SK-N-SH (cell line): ENCODE measurements at regions not wholly inside any gene's neighbourhood (a gene's known extent, or its start where the extent isn't known, plus 50 kb on each side); places are given as distances from the start of the nearest gene placed in this dataset.
A peak's percentile ranks its signal among the peaks of the same experiment; 100 is the strongest.

Experiments
- CTCF ChIA-PET: fragments of 300-600, 350-600 bp; formaldehyde crosslinking; extraction: SDS; loops from one replicate; lab custom pipeline; 2021; lab: Yijun Ruan, JAX
- POLR2A ChIA-PET: fragments of 350-600 bp; sonication (Branson Sonifier 250); formaldehyde crosslinking; extraction: SDS; loops from one replicate; lab custom pipeline; 2020; ENCODE audit warnings: antibody characterized with exemption, inconsistent platforms; lab: Yijun Ruan, JAX
- DNase-seq: peaks from one replicate; pipeline ENCODE4 v3.0.0; 2012
- H2AFZ ChIP-seq: fragments of 200-600 bp; sonication (generic); 2 replicates; pipeline ENCODE4 v1.8.1; 2016; ENCODE audit warnings: antibody characterized with exemption, mild to moderate bottlenecking, low read depth
- H3F3A ChIP-seq: fragments of 200-600 bp; sonication (generic); replicated peaks from 2 replicates; pipeline ENCODE3; 2016; ENCODE audit warnings: antibody characterized with exemption, mild to moderate bottlenecking; ENCODE audit not compliant: insufficient read depth
- H3K27ac ChIP-seq, 2 experiments: fragments of 200-500 bp in 1 of 2; fragments of 200-600 bp in 1 of 2; sonication (Bioruptor generic) in 1 of 2; sonication (generic), shearing (Covaris generic) in 1 of 2; 2 replicates each; pipeline versions ENCODE4 v1.5.1 to v1.6.1; 2014 to 2016; ENCODE audit warnings: low read depth in 2 of 2, inconsistent platforms in 1 of 2, low read length in 1 of 2, mild to moderate bottlenecking in 1 of 2, mixed read lengths in 1 of 2
- H3K27me3 ChIP-seq: fragments of 200-600 bp; sonication (generic), shearing (Covaris generic); 2 replicates; pipeline ENCODE4 v1.6.1; 2016; ENCODE audit warnings: mixed run types; ENCODE audit not compliant: insufficient read depth
- H3K36me3 ChIP-seq, 2 experiments: fragments of 200-500 bp in 1 of 2; fragments of 200-600 bp in 1 of 2; sonication (Bioruptor generic) in 1 of 2; sonication (generic) in 1 of 2; replicated peaks in 1 of 2; 2 replicates each; pipeline versions ENCODE3 to v1.5.1; 2014 to 2016; ENCODE audit warnings: low read length in 1 of 2, mild to moderate bottlenecking in 1 of 2; ENCODE audit not compliant: insufficient read depth in 2 of 2, control insufficient read depth in 1 of 2
- H3K4me1 ChIP-seq, 2 experiments: fragments of 200-500 bp in 1 of 2; fragments of 200-600 bp in 1 of 2; sonication (Bioruptor generic) in 1 of 2; sonication (generic), shearing (Covaris generic) in 1 of 2; 2 replicates each; pipeline versions ENCODE4 v1.5.1 to v1.6.1; 2014 to 2016; ENCODE audit warnings: low read depth in 1 of 2, low read length in 1 of 2, mixed run types in 1 of 2; ENCODE audit not compliant: insufficient read depth in 2 of 2, control insufficient read depth in 1 of 2
- H3K4me2 ChIP-seq: fragments of 200-600 bp; sonication (generic), shearing (Covaris generic); 2 replicates; pipeline ENCODE4 v1.6.1; 2017; ENCODE audit warnings: mixed run types
- H3K4me3 ChIP-seq, 2 experiments: fragments of 200-500 bp in 1 of 2; fragments of 200-600 bp in 1 of 2; sonication (Bioruptor generic) in 1 of 2; sonication (generic), shearing (Covaris generic) in 1 of 2; 2 replicates each; pipeline versions ENCODE4 v1.5.1 to v1.8.1; 2014 to 2016; ENCODE audit warnings: low read depth in 2 of 2, inconsistent platforms in 1 of 2, low read length in 1 of 2, mild to moderate bottlenecking in 1 of 2, mixed read lengths in 1 of 2, moderate library complexity in 1 of 2
- H3K79me2 ChIP-seq: fragments of 200-600 bp; sonication (generic); 2 replicates; pipeline ENCODE4 v1.8.1; 2017; ENCODE audit warnings: mild to moderate bottlenecking; ENCODE audit not compliant: insufficient read depth
- H3K9ac ChIP-seq: fragments of 200-600 bp; sonication (generic); 2 replicates; pipeline ENCODE4 v1.6.1; 2017; ENCODE audit warnings: mixed run types
- H3K9me2 ChIP-seq: fragments of 200-600 bp; sonication (generic); 2 replicates; pipeline ENCODE4 v1.6.1; 2017; ENCODE audit warnings: mixed run types
- H3K9me3 ChIP-seq: fragments of 200-600 bp; sonication (generic); 2 replicates; pipeline ENCODE4 v1.6.1; 2017; ENCODE audit warnings: mixed run types, mild to moderate bottlenecking, moderate library complexity
- H4K20me1 ChIP-seq: fragments of 200-600 bp; sonication (generic); 2 replicates; pipeline ENCODE4 v1.6.1; 2017; ENCODE audit warnings: mild to moderate bottlenecking, mixed run types; ENCODE audit not compliant: insufficient read depth
- CHD2 ChIP-seq: fragments of 150-350 bp; IDR thresholded peaks from 2 replicates; pipeline ENCODE4 v1.6.1; 2018; ENCODE audit warnings: low read length; ENCODE audit not compliant: partially characterized antibody
- GATA2 ChIP-seq: sonication (generic); formaldehyde crosslinking; IDR thresholded peaks from 2 replicates; pipeline ENCODE4 v1.5.0; 2020; ENCODE audit warnings: mild to moderate bottlenecking, missing genetic modification reagents
- MXI1 ChIP-seq: IDR thresholded peaks from 2 replicates; pipeline ENCODE4 v1.6.1; 2012; ENCODE audit warnings: mild to moderate bottlenecking, low read depth, low read length, improper control_type of control experiment
- NFIC ChIP-seq: IDR thresholded peaks from 2 replicates; pipeline ENCODE4 v1.4.0; 2012; ENCODE audit warnings: borderline replicate concordance
- PBX3 ChIP-seq: IDR thresholded peaks from 2 replicates; pipeline ENCODE4; 2012
- RAD21 ChIP-seq: IDR thresholded peaks from 2 replicates; pipeline ENCODE4 v1.6.1; 2012; ENCODE audit warnings: mild to moderate bottlenecking, low read length
- RCOR1 ChIP-seq: fragments of 150-350 bp; IDR thresholded peaks from 2 replicates; pipeline ENCODE4 v1.6.1; 2017; ENCODE audit warnings: antibody characterized with exemption, low read length
- REST ChIP-seq: IDR thresholded peaks from 2 replicates; pipeline ENCODE4 v1.6.1; 2012; ENCODE audit warnings: mild to moderate bottlenecking, low read depth, low read length, moderate library complexity
- RXRA ChIP-seq: IDR thresholded peaks from 2 replicates; pipeline ENCODE4 v1.4.0; 2012; ENCODE audit warnings: low read depth, mild to moderate bottlenecking, borderline replicate concordance
- SIN3A ChIP-seq: IDR thresholded peaks from 2 replicates; pipeline ENCODE4 v1.6.1; 2012; ENCODE audit warnings: low read depth, mild to moderate bottlenecking, low read length, moderate library complexity, borderline replicate concordance
- YY1 ChIP-seq: IDR thresholded peaks from 2 replicates; pipeline ENCODE4 v1.4.0; 2012; ENCODE audit warnings: low read depth, mild to moderate bottlenecking
- WGBS: methylation state at CpG from one replicate; pipeline ENCODE4 v1.1.6; 2017; ENCODE audit warnings: low lambda C conversion rate; 5-methylcytosine and 5-hydroxymethylcytosine counted together

- no peaks in the 10 kb centered on the region for H3K9me2 ChIP-seq
- CTCF ChIA-PET, result interaction anchor here (0.9 kb wide), 1 partner anchor 162 kb away, joined by 3 read pairs; no protein-coding TSS in a partner anchor
- H3K36me3 ChIP-seq, result no peaks in the 10 kb centered on the region
- peaks cover 4% of the 10 kb centered on the region for H3K9me3 ChIP-seq
- TF ChIP-seq MXI1, result no peak
- WGBS, result 7% methylated on average over 4 of the region's 4 CpGs
- no peaks in the 10 kb centered on the region for H3K27me3 ChIP-seq
- H3F3A ChIP-seq, result no peaks in the 10 kb centered on the region
- no peak overlapping the region for H2AFZ ChIP-seq
- no peak overlapping the region for H3K27ac ChIP-seq
- no peaks in the 10 kb centered on the region for H3K79me2 ChIP-seq
- H3K9ac ChIP-seq, result no peak overlapping the region
- H3K4me3 ChIP-seq, result no peak overlapping the region
- no peak for DNase-seq
- POLR2A ChIA-PET, result no interaction called here
- H3K4me2 ChIP-seq, result no peak overlapping the region
- no peaks in the 10 kb centered on the region for H4K20me1 ChIP-seq
- H3K4me1 ChIP-seq, result no peaks in the 10 kb centered on the region
Observed at GRCh38 chr22:33163815-33164214, 105.6 kb upstream of the SYN3 start.

GRCh38 chr22:33162196-33162595 lies 104.0 kb upstream of the SYN3 start:
- no peak for DNase-seq
- Histone ChIP-seq H2AFZ (no peak overlapping the region), H3K4me1 (no peaks in the 10 kb centered on the region), H4K20me1 (no peaks in the 10 kb centered on the region), H3K4me3 (no peak overlapping the region), H3K9ac (no peak overlapping the region), H3K9me3 (peaks cover 4% of the 10 kb centered on the region; the same call in 1 of the 2 replicates), H3K27ac (no peak overlapping the region), H3K27me3 (no peaks in the 10 kb centered on the region), H3K9me2 (no peaks in the 10 kb centered on the region), H3F3A (no peaks in the 10 kb centered on the region), H3K79me2 (no peaks in the 10 kb centered on the region), H3K36me3 (no peaks in the 10 kb centered on the region), H3K4me2 (no peak overlapping the region)
- CTCF ChIA-PET, result no interaction called here
- POLR2A ChIA-PET, result no interaction called here
- WGBS, result 1% methylated on average over 3 of the region's 3 CpGs
- TF ChIP-seq GATA2 (CRISPR knock-in tag), result peak; percentile 43; the same call in 1 of the 2 replicates
- TF ChIP-seq RCOR1, result no peak
- TF ChIP-seq REST, result no peak
- TF ChIP-seq YY1, result no peak
- no peak for TF ChIP-seq CHD2
- TF ChIP-seq NFIC, result no peak

GRCh38 chr22:33160525-33160924 lies 102.3 kb upstream of the SYN3 start:
- WGBS, result 25% methylated on average over 1 of the region's 1 CpG
- H3F3A ChIP-seq, result no peaks in the 10 kb centered on the region
- CTCF ChIA-PET, result interaction anchor here (1.6 kb wide), 1 partner anchor 11 kb away, joined by 3 read pairs; no protein-coding TSS in a partner anchor

More at GRCh38 chr22:33160525-33160924, 102.3 kb upstream of the SYN3 start:
- no peaks in the 10 kb centered on the region for H3K4me1 ChIP-seq
- H2AFZ ChIP-seq, result no peak overlapping the region
- H3K9ac ChIP-seq, result no peak overlapping the region
- H3K4me2 ChIP-seq, result no peak overlapping the region
- H3K36me3 ChIP-seq, result no peaks in the 10 kb centered on the region
- H3K9me2 ChIP-seq, result no peaks in the 10 kb centered on the region
- POLR2A ChIA-PET, result no interaction called here
- TF ChIP-seq REST, result no peak
- TF ChIP-seq SIN3A, result no peak
- TF ChIP-seq RXRA, result no peak
- no peak for TF ChIP-seq PBX3
- no peak for TF ChIP-seq RAD21
- no peak overlapping the region for H3K4me3 ChIP-seq
- H3K27me3 ChIP-seq, result no peaks in the 10 kb centered on the region
- no peak overlapping the region for H3K27ac ChIP-seq
- H3K79me2 ChIP-seq, result no peaks in the 10 kb centered on the region
- peaks cover 4% of the 10 kb centered on the region; the same call in 1 of the 2 replicates for H3K9me3 ChIP-seq
- no peaks in the 10 kb centered on the region for H4K20me1 ChIP-seq
- no peak for DNase-seq
